COR-L47 (cell line): ENCODE measurements at regions not wholly inside any gene's neighbourhood (a gene's known extent, or its start where the extent isn't known, plus 50 kb on each side); places are given as distances from the start of the nearest gene placed in this dataset.
"Not testable (repeated sequence)": the region's sequence is repeated elsewhere in the genome, so short reads cannot be mapped to it uniquely, and the experiment has no call there.

Experiments
- DNase-seq: peaks from one replicate; lab custom pipeline; 2025; lab: John Stamatoyannopoulos, UW

- DNase-seq, result no peak
Observed at GRCh38 chr13:85601526-85601925, 197.7 kb downstream of the SLITRK6 start.

- DNase-seq, result no peak
Observed at GRCh38 chr13:85597790-85598500, 201.3 kb downstream of the SLITRK6 start.

- DNase-seq, result no peak
Observed at GRCh38 chr13:85592211-85592610, 207.0 kb downstream of the SLITRK6 start.

- DNase-seq, result no peak
Observed at GRCh38 chr13:85590231-85590931, 208.8 kb downstream of the SLITRK6 start.

GRCh38 chr13:85589021-85589420, 210.2 kb downstream of the SLITRK6 start:
- DNase-seq, result no peak

GRCh38 chr13:85588359-85588758, 210.9 kb downstream of the SLITRK6 start:
- DNase-seq, result no peak

- no peak for DNase-seq
Observed at GRCh38 chr13:85586856-85587255, 212.4 kb downstream of the SLITRK6 start.

- DNase-seq, result no peak
Observed at GRCh38 chr13:85586422-85586831, 212.8 kb downstream of the SLITRK6 start.

- no peak for DNase-seq
Observed at GRCh38 chr13:85582890-85583289, 216.3 kb downstream of the SLITRK6 start.

- DNase-seq, result no peak
Observed at GRCh38 chr13:85575110-85575509, 224.1 kb downstream of the SLITRK6 start.

- DNase-seq, result no peak
Observed at GRCh38 chr13:85567909-85568308, 231.3 kb downstream of the SLITRK6 start.

- no peak for DNase-seq
Observed at GRCh38 chr13:85565652-85566051, 233.6 kb downstream of the SLITRK6 start.

- no peak for DNase-seq
Observed at GRCh38 chr13:85564598-85564997, 234.6 kb downstream of the SLITRK6 start.

- no peak for DNase-seq
Observed at GRCh38 chr13:85562282-85562681, 236.9 kb downstream of the SLITRK6 start.

GRCh38 chr13:85557691-85558467, 241.3 kb downstream of the SLITRK6 start:
- DNase-seq, result no peak

- no peak for DNase-seq
Observed at GRCh38 chr13:85551012-85551411, 248.2 kb downstream of the SLITRK6 start.

- DNase-seq, result no peak
Observed at GRCh38 chr13:85549819-85550218, 249.4 kb downstream of the SLITRK6 start.

GRCh38 chr13:85548845-85549244, 250.4 kb downstream of the SLITRK6 start:
- not testable (repeated sequence) for DNase-seq

- DNase-seq, result no peak
Observed at GRCh38 chr13:85545771-85546170, 253.4 kb downstream of the SLITRK6 start.

GRCh38 chr13:85544756-85545155, 254.5 kb downstream of the SLITRK6 start:
- no peak for DNase-seq

- no peak for DNase-seq
Observed at GRCh38 chr13:85543144-85543543, 256.1 kb downstream of the SLITRK6 start.

GRCh38 chr13:85541476-85541875, 257.7 kb downstream of the SLITRK6 start:
- DNase-seq, result no peak

- DNase-seq, result no peak
Observed at GRCh38 chr13:85538957-85539356, 260.3 kb downstream of the SLITRK6 start.
